ENCODE measurements at regions not wholly inside any gene's neighbourhood (a gene's known extent, or its start where the extent isn't known, plus 50 kb on each side); places are given as distances from the start of the nearest gene placed in this dataset.

GRCh38 chr2:226440127-226440918 is 359.3 kb downstream of the IRS1 start:
- Mint-ChIP-seq H3K4me3 (no peak overlapping the region), H3K36me3 (ENCODE audit: low read depth) (no peaks in the 10 kb centered on the region), H3K9me3 (no peaks in the 10 kb centered on the region), H3K27ac (no peak overlapping the region), H3K4me1 (peaks cover under 1% of the 10 kb centered on the region), H3K27me3 (ENCODE audit: low read depth) (peaks cover 4% of the 10 kb centered on the region)
- TF ChIP-seq, protein P1, sequence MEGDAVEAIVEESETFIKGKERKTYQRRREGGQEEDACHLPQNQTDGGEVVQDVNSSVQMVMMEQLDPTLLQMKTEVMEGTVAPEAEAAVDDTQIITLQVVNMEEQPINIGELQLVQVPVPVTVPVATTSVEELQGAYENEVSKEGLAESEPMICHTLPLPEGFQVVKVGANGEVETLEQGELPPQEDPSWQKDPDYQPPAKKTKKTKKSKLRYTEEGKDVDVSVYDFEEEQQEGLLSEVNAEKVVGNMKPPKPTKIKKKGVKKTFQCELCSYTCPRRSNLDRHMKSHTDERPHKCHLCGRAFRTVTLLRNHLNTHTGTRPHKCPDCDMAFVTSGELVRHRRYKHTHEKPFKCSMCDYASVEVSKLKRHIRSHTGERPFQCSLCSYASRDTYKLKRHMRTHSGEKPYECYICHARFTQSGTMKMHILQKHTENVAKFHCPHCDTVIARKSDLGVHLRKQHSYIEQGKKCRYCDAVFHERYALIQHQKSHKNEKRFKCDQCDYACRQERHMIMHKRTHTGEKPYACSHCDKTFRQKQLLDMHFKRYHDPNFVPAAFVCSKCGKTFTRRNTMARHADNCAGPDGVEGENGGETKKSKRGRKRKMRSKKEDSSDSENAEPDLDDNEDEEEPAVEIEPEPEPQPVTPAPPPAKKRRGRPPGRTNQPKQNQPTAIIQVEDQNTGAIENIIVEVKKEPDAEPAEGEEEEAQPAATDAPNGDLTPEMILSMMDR (IDR thresholded peaks at IDR 0.05; ENCODE audit: unreplicated experiment in 3 of 3), result no peak

GRCh38 chr2:226439337-226439736 is 360.3 kb downstream of the IRS1 start:
- no peak overlapping the region for H3K27ac Mint-ChIP-seq
- H3K4me3 Mint-ChIP-seq, result no peak overlapping the region
- peaks cover 3% of the 10 kb centered on the region for H3K9me3 Mint-ChIP-seq
- H3K27me3 Mint-ChIP-seq (ENCODE audit: low read depth), result peaks cover 4% of the 10 kb centered on the region
- TF ChIP-seq, protein P1 (IDR thresholded peaks at IDR 0.05; ENCODE audit: unreplicated experiment in 3 of 3), result no peak
- no peaks in the 10 kb centered on the region for H3K36me3 Mint-ChIP-seq (ENCODE audit: low read depth)
- peaks cover 8% of the 10 kb centered on the region for H3K4me1 Mint-ChIP-seq

- TF ChIP-seq, protein P1 (IDR thresholded peaks at IDR 0.05; ENCODE audit: unreplicated experiment in 3 of 3), result no peak
- H3K4me3 Mint-ChIP-seq, result no peak overlapping the region
- peaks cover 4% of the 10 kb centered on the region for H3K27me3 Mint-ChIP-seq (ENCODE audit: low read depth)
- H3K36me3 Mint-ChIP-seq (ENCODE audit: low read depth), result no peaks in the 10 kb centered on the region
- peak overlapping the region in 1 of 3 experiments; percentile 14 for H3K27ac Mint-ChIP-seq
- H3K9me3 Mint-ChIP-seq, result peaks cover 3% of the 10 kb centered on the region
- H3K4me1 Mint-ChIP-seq, result peaks cover 17% of the 10 kb centered on the region
These were observed 364.5 kb downstream of the IRS1 start for GRCh38 chr2:226435146-226435545.

DNA sequence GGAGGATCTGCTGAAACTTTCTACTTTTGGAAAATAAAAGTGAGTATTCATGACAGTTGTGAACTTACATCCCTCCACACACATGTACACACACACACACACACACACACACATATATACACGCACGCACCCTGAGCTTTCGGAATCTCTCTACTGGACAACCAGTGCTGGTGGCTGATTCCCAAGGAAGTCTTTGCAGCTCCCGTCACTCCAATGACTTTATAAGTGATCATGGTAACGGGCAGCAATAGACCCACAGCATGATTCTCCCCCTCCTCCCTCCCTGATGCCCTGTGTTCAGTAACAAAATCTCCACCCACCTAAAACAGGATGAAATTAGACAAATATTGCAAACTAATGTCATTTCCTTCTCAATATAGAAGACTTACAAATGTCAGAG is 364.9 kb downstream of the IRS1 start:
- Mint-ChIP-seq H3K9me3 (peaks cover 3% of the 10 kb centered on the region), H3K4me1 (peaks cover 17% of the 10 kb centered on the region), H3K36me3 (ENCODE audit: low read depth) (no peaks in the 10 kb centered on the region), H3K27ac (peak overlapping the region in 1 of 3 experiments; percentile 14), H3K4me3 (no peak overlapping the region), H3K27me3 (ENCODE audit: low read depth) (peaks cover 4% of the 10 kb centered on the region)
- TF ChIP-seq, protein P1 (IDR thresholded peaks at IDR 0.05; ENCODE audit: unreplicated experiment in 3 of 3), result no peak

DNA sequence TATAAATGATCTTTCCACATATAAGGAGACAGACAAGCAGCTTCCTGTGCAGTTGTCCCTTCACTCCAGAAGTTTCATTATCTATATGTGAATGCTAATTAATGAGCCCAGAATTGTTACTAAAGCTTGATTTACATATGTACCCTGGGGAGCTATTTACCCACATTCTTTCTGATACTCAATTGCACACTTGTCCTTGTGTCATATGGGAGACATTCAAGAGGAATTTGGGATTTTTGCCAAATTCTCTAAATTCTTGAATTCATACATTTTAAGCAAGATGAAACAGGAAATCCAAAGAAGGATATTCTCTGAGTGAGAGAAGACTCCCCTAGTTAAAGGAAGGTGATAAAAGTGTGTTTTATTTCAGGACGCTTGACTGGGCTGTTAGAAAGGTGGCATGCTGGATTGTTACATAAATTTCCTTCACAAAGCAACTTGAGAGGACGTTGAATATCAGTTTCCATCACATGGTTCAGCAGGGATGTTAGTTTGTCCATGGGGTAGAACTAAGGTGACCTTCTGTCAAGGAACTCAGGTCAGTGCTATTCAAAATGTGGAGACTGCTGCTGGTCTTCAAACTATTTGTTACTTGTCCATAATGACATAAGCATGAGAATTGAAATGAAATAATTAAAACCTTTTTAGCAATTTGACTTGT is 368.2 kb downstream of the IRS1 start:
- H3K4me3 Mint-ChIP-seq, result no peak overlapping the region
- H3K27me3 Mint-ChIP-seq (ENCODE audit: low read depth), result no peaks in the 10 kb centered on the region
- peaks cover 28% of the 10 kb centered on the region for H3K4me1 Mint-ChIP-seq
- peaks cover 3% of the 10 kb centered on the region for H3K9me3 Mint-ChIP-seq
- no peak overlapping the region for H3K27ac Mint-ChIP-seq
- H3K36me3 Mint-ChIP-seq (ENCODE audit: low read depth), result no peaks in the 10 kb centered on the region
- TF ChIP-seq, protein P1 (IDR thresholded peaks at IDR 0.05; ENCODE audit: unreplicated experiment in 3 of 3), result no peak

Measured in nephron (organoid).